CD4-positive, alpha-beta T cell (primary cell): ENCODE measurements at regions not wholly inside any gene's neighbourhood (a gene's known extent, or its start where the extent isn't known, plus 50 kb on each side); places are given as distances from the start of the nearest gene placed in this dataset.

Experiments used
- ATAC-seq: fragments of 200-7000 bp; cut with Tn5 transposase; one replicate; pipeline ENCODE4 v1.10.0; 2022; ENCODE audit warnings: mild to moderate bottlenecking; ENCODE audit not compliant: poor library complexity
- CTCF ChIA-PET: fragments of 350-600 bp; sonication (Branson Sonifier 250); formaldehyde crosslinking; loops from one replicate; lab custom pipeline; 2021; ENCODE audit warnings: antibody characterized with exemption, inconsistent platforms; lab: Charles Lee
- POLR2A ChIA-PET: fragments of 350-600 bp; sonication (Branson Sonifier 250); formaldehyde crosslinking; loops from one replicate; lab custom pipeline; 2021; ENCODE audit warnings: antibody characterized with exemption, inconsistent platforms; lab: Charles Lee
- DNase-seq, 14 experiments: peaks; one replicate each; pipeline ENCODE4 v3.0.0-alpha.2; 2013 to 2020; ENCODE audit warnings: mixed read lengths in 2 of 14
- H3K27ac ChIP-seq, 2 donors: one replicate each; pipeline versions ENCODE4 v1.5.1 to v1.7.0; 2013; ENCODE audit warnings: low read length in 2 of 2, low read depth in 1 of 2, mild to moderate bottlenecking in 1 of 2
- H3K27me3 ChIP-seq, 2 experiments: 1 replicate in 1 of 2; 2 replicates in 1 of 2; pipeline versions ENCODE4 v1.6.1 to v1.7.0; 2013; ENCODE audit warnings: low read length in 2 of 2, control low read depth in 1 of 2, mild to moderate bottlenecking in 1 of 2, moderate library complexity in 1 of 2; ENCODE audit not compliant: insufficient read depth in 2 of 2, control insufficient read depth in 1 of 2
- H3K36me3 ChIP-seq: one replicate; pipeline ENCODE4 v1.6.1; 2013; ENCODE audit warnings: low read length, control low read depth; ENCODE audit not compliant: insufficient read depth
- H3K4me1 ChIP-seq: one replicate; pipeline ENCODE4 v1.6.1; 2013; ENCODE audit warnings: low read length, control low read depth; ENCODE audit not compliant: insufficient read depth
- H3K4me3 ChIP-seq: one replicate; pipeline ENCODE4 v1.5.1; 2013; ENCODE audit warnings: mild to moderate bottlenecking, low read length, moderate library complexity
- H3K9me3 ChIP-seq, 2 experiments: 1 replicate in 1 of 2; 2 replicates in 1 of 2; pipeline versions ENCODE4 v1.6.1 to v1.7.0; 2013; ENCODE audit warnings: low read length in 2 of 2, mild to moderate bottlenecking in 2 of 2, control low read depth in 1 of 2, moderate library complexity in 1 of 2; ENCODE audit not compliant: control insufficient read depth in 1 of 2, insufficient read depth in 1 of 2
- H3K27ac Mint-ChIP-seq: one replicate; pipeline ENCODE4 v1.8.0; 2020; ENCODE audit warnings: mixed read lengths
- H3K27me3 Mint-ChIP-seq: one replicate; pipeline ENCODE4 v1.8.0; 2021; ENCODE audit warnings: mixed read lengths
- H3K36me3 Mint-ChIP-seq: one replicate; pipeline ENCODE4 v1.8.0; 2021; ENCODE audit warnings: low read depth, mixed read lengths
- H3K4me1 Mint-ChIP-seq: one replicate; pipeline ENCODE4 v1.8.0; 2021; ENCODE audit warnings: low read depth, mixed read lengths
- H3K4me3 Mint-ChIP-seq: one replicate; pipeline ENCODE4 v1.8.0; 2020; ENCODE audit warnings: mild to moderate bottlenecking, mixed read lengths
- H3K9me3 Mint-ChIP-seq: one replicate; pipeline ENCODE4 v1.8.0; 2020; ENCODE audit warnings: mixed read lengths
- CTCF ChIP-seq: fragments of 200-600 bp; IDR thresholded peaks from one replicate; pipeline ENCODE4 v1.8.0; 2022; ENCODE audit warnings: antibody characterized with exemption, mild to moderate bottlenecking
- intact Hi-C, 2 experiments: fragments of 100-400 bp; cut with DNase I in 1 of 2; cut with micrococcal nuclease in 1 of 2; formaldehyde crosslinking; loops; one replicate each; pipeline versions ENCODE4 v1.15.1 to v1.9.0; 2023 to 2025; cut with DNase I, micrococcal nuclease

- Mint-ChIP-seq H3K4me3 (no peak overlapping the region), H3K27me3 (peaks cover 4% of the 10 kb centered on the region), H3K36me3 (no peaks in the 10 kb centered on the region), H3K27ac (no peak overlapping the region), H3K4me1 (no peaks in the 10 kb centered on the region), H3K9me3 (no peaks in the 10 kb centered on the region)
- Histone ChIP-seq H3K9me3 (no peaks in the 10 kb centered on the region), H3K27me3 (no peaks in the 10 kb centered on the region), H3K27ac (no peak overlapping the region), H3K36me3 (no peaks in the 10 kb centered on the region), H3K4me1 (no peaks in the 10 kb centered on the region), H3K4me3 (no peak overlapping the region)
- intact Hi-C loops: no loop called here
- CTCF ChIA-PET: no interaction called here
- TF ChIP-seq CTCF: no peak
- no peak for DNase-seq
- no peak for ATAC-seq
- POLR2A ChIA-PET: no interaction called here
Measured at GRCh38 chr6:40957616-40958492, 81.2 kb downstream of the UNC5CL start.

GRCh38 chr6:40956936-40957335 is 82.1 kb downstream of the UNC5CL start:
- no peaks in the 10 kb centered on the region for H3K4me1 ChIP-seq
- no peaks in the 10 kb centered on the region for H3K4me1 Mint-ChIP-seq
- no peak for ATAC-seq
- H3K36me3 Mint-ChIP-seq: no peaks in the 10 kb centered on the region
- no peaks in the 10 kb centered on the region for H3K36me3 ChIP-seq
- H3K27me3 Mint-ChIP-seq: peaks cover 4% of the 10 kb centered on the region
- no peak overlapping the region for H3K27ac ChIP-seq
- no peak overlapping the region for H3K4me3 Mint-ChIP-seq
- CTCF ChIA-PET: no interaction called here
- POLR2A ChIA-PET: no interaction called here
- intact Hi-C loops: no loop called here
- no peaks in the 10 kb centered on the region for H3K9me3 Mint-ChIP-seq
- H3K9me3 ChIP-seq: no peaks in the 10 kb centered on the region
- no peak overlapping the region for H3K27ac Mint-ChIP-seq
- H3K4me3 ChIP-seq: no peak overlapping the region
- H3K27me3 ChIP-seq: peaks cover 0 to 5% of the 10 kb centered on the region in 2 experiments
- no peak for DNase-seq
- no peak for TF ChIP-seq CTCF

GRCh38 chr6:40955178-40955545 is 83.9 kb downstream of the UNC5CL start:
- no peak overlapping the region for H3K4me3 Mint-ChIP-seq
- no peak overlapping the region for H3K27ac ChIP-seq
- CTCF ChIA-PET: no interaction called here
- H3K9me3 ChIP-seq: no peaks in the 10 kb centered on the region
- intact Hi-C loops: no loop called here
- POLR2A ChIA-PET: no interaction called here
- no peaks in the 10 kb centered on the region for H3K36me3 Mint-ChIP-seq
- no peaks in the 10 kb centered on the region for H3K36me3 ChIP-seq
- DNase-seq (no peak), ATAC-seq (no peak)
- H3K4me1 ChIP-seq: no peaks in the 10 kb centered on the region
- no peak overlapping the region for H3K27ac Mint-ChIP-seq
- H3K4me3 ChIP-seq: no peak overlapping the region
- TF ChIP-seq CTCF: no peak
- no peaks in the 10 kb centered on the region for H3K4me1 Mint-ChIP-seq
- H3K27me3 ChIP-seq: peaks cover 0 to 5% of the 10 kb centered on the region in 2 experiments
- H3K9me3 Mint-ChIP-seq: no peaks in the 10 kb centered on the region
- H3K27me3 Mint-ChIP-seq: peaks cover 18% of the 10 kb centered on the region
